IPS-NIHi7 (cell line): ENCODE measurements at regions not wholly inside any gene's neighbourhood (a gene's known extent, or its start where the extent isn't known, plus 50 kb on each side); places are given as distances from the start of the nearest gene placed in this dataset.

Source experiments
- DNase-seq: peaks from one replicate; pipeline ENCODE4 v3.0.0; 2012; ENCODE audit warnings: mixed read lengths; ENCODE audit errors: extremely low spot score

DNA sequence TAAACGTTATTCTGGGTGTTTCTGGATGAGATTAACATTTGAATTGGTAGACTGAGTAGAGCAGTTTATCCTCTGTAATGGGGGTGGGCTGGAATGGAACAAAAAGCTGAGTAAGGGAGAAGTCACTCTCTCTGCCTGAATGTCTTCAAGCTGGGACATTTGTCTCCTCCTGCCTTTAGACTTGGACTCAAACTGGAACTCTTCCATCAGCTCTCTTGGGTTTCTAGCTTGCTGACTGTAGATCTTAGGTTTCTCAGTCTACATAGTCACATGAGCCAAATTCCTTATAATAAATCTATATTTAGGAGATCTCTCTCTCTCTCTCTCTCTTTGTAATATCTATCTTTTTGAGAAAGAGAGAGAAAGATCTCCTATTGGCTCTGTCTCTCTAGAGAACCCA lies 553.3 kb upstream of the CDH11 start:
- DNase-seq = no peak

DNA sequence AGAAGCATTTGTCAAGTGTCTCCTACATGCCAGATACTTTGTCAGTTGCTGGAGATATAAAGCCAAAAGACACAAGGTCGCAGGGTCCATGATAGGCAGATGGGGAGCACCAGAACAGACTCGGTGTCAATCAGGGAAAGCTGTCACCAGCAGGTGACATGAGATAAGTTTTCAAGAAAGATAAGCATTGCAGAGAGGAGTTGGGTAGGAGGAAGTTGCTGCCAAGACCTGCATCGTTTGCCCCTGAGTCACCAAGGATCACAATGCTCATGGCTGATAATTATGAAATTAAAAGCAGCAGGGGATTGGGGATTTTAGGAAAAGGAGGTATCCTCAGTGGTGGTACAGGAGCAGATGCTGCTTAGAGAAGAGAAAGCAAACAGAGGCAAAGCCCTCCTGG lies 551.1 kb upstream of the CDH11 start:
- DNase-seq = no peak

DNA sequence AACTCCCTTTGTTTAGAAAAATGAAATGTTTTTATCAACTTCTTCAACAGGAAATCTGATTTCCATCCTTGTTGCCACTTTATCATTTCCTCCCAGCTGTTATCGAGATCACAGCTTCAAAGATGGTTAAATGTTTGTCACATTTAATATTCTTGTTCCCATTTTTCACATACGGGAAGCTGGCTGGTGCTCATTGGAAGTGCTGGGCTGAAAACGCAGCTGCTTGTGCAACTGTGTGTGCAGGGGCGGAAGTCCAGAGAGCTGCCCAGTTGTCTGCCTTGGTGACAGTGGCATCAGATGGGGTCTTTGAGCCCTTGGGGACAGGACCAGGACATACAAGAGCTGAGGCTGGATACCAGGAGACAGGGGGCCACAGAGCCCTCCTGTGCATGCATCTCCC lies 549.2 kb upstream of the CDH11 start:
- DNase-seq = no peak

DNA sequence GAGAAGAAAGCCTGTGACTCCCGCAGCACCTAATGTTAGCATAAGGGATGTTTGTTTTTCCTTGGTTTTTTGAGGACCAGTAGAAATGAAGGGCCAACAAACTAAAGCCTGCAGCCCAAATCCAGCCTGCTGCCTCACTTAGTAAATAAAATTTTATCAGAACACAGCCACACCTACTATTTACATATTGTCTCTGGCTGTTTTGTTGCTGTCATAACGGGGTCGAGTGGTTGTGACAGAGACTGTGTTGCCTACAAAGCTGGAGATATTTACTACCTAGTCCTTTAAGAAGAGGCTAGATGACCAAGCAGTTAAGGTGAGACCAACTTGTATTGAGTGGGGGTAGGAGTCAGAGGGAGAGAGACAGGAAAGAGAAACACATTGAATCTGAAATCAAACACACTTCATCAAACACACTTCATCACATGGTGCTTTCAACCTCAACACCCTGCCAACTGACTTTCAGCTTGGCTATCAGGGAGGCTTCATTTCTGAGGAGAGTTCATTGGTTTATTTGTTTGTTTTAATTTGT lies 546.3 kb upstream of the CDH11 start:
- DNase-seq = no peak

DNA sequence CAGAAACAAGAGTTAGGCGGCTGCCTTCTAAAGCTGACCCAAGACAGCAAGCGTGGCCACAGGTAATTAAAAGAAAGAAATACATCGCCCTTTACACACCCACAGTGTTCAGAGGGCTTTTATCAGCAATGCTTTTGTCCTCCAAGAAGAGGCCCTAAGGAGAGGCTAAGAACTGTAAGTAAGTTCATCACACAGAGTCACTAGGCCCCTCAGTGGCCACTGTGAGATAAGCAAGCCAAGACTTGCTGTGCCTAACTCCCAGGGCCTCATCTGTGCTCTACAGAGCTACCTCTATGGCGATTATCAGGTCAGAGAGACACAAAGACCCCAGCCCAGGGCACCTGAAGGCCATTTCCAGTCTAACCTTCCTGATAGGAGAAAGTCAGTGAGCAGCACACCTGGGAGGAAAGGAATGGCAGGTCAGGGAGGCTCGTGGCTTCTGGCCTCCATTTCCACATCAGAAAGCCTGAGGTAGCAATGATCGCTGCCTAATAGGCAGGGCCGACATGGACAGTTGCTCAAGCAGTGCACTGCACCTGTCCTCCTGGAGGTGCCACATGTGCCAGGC lies 545.2 kb upstream of the CDH11 start:
- peak; percentile 63 for DNase-seq

DNA sequence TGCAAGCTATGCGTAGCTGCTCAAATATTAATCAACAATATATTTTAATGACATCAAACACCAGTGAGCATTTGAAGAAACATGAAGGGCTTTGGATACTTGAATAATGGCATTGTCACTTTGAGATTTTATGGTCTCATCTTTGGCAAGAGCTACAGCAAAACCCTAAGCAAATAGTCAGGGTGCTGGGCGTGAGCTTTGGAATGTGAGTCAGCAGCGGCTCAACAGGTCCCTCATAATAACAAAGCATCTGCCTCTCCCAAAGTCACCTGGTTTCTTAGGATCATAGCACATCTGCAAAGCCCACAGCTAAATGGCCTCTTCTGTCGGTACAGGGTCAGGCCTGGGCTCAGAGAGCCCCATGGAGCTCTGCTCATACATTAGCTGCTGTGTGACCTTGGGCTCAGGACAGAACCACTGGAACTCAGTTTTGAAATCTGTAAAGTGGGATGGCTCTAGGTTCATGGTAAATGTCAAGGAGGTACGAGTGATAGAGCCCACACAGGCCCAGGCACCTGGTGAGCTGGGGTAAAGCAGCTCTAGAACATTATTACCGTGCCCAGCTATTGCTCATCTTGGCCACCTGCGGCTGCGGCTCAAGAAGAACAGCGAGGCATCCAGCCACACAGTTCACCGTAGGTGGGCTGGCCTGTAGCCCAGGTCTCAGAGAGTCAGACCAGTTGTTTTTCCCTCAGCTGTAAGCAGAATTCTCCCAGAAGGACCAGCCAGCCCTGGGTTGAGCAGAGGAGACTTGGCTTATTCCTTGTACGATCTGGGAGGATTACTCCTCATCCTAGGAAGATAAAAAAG lies 544.5 kb upstream of the CDH11 start:
- DNase-seq = peak; percentile 40

DNA sequence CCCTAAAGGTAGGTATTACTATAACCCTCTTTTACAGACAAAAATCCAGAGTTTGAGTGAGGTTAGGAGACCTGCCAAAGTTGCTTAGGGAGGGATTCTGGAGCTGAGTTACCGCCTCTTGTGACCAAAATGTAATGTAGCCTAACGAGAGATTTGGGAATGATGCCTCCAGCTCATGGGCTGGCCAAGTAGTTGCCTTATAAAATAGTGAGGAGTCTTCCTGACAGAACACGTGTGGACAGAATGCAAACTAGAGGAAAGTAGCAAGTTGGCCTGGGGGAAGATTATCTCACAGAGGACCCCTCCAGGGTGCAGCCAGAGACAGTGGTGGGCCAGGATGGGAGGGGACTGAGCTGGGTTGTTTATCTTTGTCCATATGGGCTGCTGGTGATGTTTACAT lies 543.7 kb upstream of the CDH11 start:
- DNase-seq = no peak

DNA sequence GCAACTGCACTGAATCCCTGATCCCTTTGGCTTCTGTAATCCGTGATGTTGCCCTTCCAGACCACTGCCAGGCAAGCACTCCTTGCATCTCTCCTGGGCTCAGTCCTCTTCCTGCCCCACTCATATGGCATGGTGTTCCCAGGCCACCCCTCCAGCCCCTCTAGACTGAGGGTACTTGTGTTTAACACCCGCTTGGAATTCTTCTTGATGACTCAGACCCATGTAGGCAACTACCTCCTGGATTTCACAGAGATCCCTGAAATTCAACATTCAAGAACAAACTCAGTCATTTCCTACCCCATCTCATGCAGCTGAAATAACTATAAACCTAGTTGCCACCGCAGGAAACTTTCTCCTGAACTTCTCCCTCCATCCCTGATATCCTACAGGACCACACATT lies 541.9 kb upstream of the CDH11 start:
- DNase-seq = no peak

DNA sequence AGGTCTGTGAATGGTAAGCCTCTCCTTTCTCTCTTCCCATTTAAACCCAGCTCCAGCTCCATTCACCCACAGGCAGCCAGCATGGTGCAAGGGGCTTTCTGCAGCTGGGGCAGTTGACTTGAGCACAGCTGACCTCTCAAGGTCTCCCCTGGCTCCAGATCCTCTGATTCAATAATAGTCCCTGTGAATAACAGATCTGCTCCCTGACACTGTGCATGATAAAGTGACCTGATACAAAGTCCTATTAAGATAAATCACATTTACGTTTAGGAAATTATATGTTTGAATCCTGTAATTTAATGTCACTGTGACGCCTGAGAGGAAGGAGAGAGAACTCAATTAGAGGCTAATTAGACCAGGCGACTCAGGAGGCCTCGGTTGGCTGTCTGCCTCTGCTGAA lies 540.4 kb upstream of the CDH11 start:
- no peak for DNase-seq

DNA sequence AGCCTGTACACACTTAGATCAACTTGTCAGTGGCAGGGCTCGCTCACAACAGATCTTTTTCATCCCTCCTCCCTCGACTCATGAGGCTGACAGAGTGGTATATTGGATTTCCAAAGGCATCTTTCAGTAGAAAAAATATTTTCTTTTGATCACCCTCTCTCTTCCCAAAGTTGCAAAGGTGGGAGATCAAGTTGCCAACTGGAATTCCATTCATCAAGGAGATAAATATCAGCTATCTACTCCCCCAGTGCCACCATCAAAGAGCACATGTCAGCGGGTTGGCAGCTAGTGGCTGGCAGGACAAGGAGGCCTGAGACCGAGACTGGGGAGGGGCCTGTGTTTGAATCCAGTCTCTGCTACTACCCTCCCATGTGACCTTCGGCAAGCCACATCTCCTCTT lies 539.7 kb upstream of the CDH11 start:
- no peak for DNase-seq

DNA sequence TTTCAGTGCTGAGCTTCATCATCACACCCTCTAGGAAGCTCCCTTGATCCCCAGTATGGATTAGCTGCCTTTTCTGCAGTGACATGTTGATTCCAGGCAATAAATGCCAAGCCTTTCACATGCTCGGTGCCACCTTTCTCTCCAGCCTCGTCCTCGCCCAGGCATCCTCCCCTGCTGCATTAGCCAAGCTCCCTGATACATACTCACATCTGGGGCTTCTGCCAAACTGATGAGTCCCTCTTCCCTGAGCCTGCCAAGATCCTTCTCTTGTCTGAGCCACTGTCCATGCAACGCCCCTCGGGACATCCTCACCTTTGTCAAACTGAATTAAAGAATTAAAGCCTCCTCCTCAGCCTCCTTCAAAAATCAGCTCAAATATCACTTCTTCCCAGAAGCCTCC lies 538.5 kb upstream of the CDH11 start:
- DNase-seq = no peak

DNA sequence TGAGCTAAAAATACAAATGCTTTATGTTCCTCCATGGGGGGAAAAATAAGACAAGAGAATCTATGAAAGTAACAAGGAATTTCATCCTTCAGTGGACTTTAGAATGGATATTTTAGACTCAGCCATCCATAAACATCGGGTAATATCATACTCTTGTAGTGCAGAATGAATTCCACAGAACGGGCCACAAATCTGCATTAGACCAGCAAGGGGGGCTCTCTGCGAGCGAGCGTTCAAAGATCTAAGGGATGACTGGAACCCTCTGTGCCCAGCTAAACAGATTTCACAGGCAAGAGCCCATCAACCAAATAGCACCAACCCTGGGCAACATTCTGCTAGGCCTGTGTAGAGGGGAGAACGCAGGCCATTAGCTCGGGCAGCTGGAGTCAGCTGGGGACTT lies 537.9 kb upstream of the CDH11 start:
- DNase-seq = no peak

DNA sequence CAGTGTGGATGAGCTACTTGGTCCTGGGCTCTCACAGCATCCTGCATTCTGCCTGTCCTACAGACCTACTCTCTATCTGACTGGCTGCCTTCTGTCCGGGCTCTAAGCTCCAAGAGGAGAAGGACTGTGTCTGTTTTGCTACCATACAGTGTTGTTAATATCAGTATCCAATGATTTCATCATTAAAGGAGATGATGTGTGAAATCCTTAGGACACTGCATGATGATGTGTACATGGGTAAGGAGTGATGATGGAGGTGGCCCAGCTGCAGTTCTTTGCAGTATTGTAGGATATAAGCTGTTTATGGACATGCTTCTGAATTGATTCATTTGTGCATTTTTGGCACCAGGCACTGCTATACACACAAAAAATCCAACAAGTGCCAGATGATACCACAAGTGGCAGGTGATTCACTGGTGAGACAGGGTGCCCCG lies 536.9 kb upstream of the CDH11 start:
- DNase-seq = no peak

DNA sequence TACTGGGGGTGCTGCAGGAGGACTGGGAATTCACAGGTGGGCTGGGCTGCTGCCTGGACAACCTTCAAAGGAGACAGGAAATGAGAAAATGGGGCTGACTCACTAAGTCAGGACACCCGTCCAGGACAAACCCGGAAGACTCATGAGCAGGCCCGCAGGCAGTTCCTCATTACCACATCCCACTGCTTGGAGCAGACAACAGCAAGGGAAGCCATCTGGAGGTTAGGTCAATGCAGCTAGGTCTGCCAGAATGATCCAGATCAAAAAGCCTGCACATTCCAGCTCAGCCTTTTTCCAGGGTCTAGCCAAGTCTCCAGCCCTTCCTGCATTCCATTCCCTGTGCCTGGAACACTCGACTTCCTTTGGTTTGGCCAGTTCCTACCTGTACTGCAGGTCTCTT lies 536.5 kb upstream of the CDH11 start:
- no peak for DNase-seq

DNA sequence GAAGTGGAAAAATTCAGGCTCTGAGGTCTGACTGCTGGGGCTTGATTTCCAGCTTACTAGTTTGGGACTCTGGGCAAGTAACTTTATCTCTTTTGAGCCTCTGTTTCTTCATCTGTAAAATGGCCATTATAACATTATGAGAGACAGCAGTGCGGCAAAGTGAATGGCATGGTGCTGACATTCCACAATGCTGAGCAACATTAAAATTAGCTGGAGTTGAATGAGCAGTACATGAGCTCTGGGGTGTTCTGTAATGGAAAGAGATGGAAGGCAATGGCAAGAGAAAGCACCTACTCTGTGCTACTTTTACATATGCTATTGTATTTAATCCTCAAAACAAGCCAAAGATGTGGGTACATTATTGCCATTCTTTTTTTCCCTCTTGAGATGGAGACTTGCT lies 535.7 kb upstream of the CDH11 start:
- no peak for DNase-seq

DNA sequence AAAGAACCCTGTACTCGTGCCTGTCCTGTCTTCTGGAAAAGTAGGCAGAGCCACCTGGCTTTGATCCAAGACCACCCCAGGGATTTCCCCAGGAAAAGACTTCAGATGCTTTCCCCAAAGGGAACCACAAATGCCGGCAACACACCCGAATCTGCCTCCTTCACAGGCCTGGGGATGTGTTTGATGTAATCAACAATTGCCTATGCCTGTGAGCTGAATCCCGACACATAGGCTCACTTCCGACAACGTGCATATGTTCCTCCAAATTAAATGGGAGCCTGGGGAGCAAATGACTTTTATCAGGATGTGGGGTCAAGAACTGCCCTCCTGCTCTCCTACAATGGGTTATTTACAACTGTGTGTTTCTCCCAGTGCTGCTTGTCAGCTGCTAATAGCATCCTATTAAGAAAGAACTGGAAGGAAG lies 535.2 kb upstream of the CDH11 start:
- no peak for DNase-seq

DNA sequence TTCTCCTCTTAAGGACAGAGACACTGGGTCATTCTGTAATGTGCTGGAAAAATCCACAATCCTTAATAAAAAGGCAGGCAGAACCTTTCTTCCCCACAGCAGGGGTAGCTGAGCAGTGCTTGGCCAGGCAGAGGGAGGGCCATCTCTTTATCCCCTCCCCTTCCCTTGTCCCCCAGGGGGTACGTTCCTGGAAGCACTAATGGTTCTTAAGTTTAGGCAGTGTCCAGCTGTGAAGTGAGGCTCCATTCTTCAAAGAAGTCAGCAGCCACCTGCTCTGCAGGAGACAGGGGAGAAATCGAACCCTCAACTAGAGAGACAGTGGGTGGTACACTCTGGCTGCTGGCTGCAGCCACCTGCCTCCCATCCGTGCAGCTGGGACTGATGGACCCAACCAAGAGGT lies 533.9 kb upstream of the CDH11 start:
- no peak for DNase-seq

DNA sequence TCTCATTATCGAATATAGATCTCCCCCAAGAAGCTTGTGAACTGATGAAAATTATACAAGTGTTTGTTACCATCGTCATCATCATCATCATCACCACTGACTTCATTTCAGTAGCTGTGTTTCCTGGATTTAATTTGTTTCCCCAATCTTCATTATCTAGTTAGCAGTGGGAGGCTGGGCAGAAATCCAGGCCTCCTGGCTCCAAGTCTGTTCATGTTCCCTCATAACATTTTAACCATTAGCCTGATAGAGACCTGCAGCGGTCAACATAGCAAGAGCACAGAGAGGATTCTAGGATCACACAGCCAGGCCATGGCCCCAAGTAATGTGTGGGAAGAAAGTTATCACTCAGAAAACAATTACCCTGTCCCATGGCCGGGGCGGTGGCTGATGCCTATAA lies 526.2 kb upstream of the CDH11 start:
- no peak for DNase-seq

DNA sequence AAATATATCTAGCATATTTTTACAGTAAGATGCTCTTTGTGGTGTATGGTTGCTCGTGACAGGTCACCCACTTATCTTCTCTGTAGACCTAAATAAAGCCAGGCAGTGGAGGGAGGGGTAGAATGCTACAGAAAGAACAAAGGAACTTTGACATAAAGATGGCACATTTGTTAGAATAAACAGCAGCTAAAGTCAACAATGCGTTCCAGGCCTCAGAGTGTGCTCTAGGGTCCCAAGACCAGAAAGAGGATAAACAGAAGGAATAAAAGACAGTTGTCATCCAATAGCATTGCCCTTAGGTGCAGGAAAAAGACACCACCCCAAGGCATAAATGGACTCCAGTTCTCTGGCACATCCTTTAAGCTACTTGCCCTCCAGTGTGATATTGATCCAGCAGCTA lies 523.0 kb upstream of the CDH11 start:
- no peak for DNase-seq

DNA sequence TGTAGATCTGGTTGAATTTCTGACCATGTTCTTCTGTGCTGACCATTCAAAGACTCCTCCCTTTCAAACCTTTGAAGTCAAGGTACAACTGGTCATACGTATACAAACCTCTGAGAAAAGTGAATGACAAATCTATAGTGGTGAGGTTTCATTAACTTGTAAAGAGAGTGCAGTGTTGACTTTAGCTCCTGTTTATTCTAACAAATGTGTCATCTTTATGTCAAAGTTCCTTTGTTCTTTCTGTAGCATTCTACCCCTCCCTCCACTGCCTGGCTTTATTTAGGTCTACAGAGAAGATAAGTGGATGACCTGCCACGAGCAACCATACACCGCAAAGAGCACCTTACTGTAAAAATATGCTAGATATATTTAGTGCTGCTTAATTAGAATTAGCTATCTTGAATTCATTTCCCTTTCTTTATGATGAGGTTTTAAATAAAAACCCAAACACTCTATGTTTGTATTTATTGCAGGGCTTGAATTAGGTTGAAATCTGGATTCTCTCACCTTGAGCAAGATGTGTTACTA lies 520.0 kb upstream of the CDH11 start:
- no peak for DNase-seq

DNA sequence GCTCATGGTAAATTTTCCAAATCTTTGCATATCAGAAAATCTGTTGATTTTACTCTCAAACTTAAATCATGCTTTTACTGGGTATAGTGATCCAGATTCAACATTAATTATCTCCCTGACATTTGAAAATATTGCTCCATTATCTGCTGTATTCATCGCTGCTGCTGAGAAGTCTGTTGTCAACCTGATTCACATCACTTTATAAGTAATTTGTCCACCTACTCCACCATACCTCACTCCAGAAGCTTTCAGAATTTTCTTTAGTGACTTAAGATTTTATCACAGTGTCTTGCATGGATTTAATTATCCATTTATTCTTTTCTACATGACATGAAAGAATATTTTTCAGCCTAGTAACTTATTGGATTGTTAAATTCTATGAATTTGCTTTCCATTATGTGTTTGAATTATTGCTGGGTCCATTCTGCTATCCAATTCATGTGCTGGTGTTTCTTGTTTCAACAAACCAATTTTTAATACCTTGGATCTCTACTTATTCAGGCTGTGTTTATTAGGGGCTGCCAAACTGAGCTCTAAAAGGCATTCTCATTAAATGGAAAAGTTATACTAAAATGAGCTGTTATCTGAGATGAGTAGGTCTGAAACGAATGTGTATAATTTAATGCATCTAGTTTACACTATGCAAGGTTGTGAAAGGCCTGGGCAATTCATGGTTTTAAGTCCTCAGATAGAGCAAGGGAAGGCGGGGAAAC lies 519.3 kb upstream of the CDH11 start:
- DNase-seq = no peak

DNA sequence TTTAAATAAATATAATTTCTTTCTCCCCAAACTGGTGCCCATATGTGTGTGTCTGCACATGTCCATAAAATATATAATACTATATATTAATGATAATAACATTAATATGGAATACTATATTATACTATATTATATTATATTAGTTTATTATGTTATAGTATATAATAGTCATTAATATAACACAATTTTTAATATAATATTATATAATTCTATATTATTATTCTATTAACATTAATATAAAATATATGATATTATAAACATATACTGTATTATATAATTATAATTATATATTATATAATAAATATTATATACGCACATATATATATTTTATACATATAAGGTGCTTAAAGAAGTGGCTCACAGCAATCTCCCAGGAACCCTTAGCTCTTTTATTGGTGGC lies 513.0 kb upstream of the CDH11 start:
- no peak for DNase-seq

DNA sequence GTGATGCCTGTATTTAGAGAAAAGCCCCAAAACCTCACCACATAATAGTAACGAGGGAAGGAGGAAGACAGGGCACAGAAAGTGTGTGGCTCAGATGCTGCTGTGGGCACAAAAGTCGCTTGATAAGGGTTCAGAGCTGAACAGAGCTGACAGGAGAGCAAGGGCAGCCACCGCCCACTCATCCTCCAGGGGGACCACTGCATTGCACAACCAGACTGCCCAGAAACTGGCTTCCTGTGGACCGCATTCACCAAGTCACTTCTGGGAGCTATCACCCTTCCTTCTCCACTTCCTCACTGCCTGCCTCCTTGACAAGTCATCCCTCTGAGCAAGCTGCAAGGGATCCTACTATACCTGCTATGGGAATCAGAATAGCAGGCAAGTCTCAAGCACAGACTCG lies 512.4 kb upstream of the CDH11 start:
- DNase-seq = peak; percentile 25
